ENCODE measurements at regions not wholly inside any gene's neighbourhood (a gene's known extent, or its start where the extent isn't known, plus 50 kb on each side); places are given as distances from the start of the nearest gene placed in this dataset.

GRCh38 chr6:74851596-74851995 is 354.3 kb downstream of the COL12A1 start:
- no peak for TF ChIP-seq PPARA (CRISPR knock-in tag; IDR thresholded peaks at IDR 0.05; ENCODE audit: borderline replicate concordance)
- TF ChIP-seq ZFP3 (CRISPR knock-in tag; IDR thresholded peaks at IDR 0.05) = no peak

Data from SK-N-SH treated with all-trans-retinoic acid at 6 μM for 48 hours (cell line).